Skeletal muscle cell (primary cell): ENCODE measurements at regions not wholly inside any gene's neighbourhood (a gene's known extent, or its start where the extent isn't known, plus 50 kb on each side); places are given as distances from the start of the nearest gene placed in this dataset.
"Not testable (repeated sequence)": the region's sequence is repeated elsewhere in the genome, so short reads cannot be mapped to it uniquely, and the experiment has no call there.

Experiments used
- DNase-seq: peaks from one replicate; pipeline ENCODE4 v3.0.0-alpha.2; 2010; ENCODE audit warnings: low read depth
- H3K4me3 ChIP-seq: 2 replicates; pipeline ENCODE4 v1.5.1; 2011; ENCODE audit warnings: low read depth, mild to moderate bottlenecking, control low read depth, low read length, moderate library complexity

DNA sequence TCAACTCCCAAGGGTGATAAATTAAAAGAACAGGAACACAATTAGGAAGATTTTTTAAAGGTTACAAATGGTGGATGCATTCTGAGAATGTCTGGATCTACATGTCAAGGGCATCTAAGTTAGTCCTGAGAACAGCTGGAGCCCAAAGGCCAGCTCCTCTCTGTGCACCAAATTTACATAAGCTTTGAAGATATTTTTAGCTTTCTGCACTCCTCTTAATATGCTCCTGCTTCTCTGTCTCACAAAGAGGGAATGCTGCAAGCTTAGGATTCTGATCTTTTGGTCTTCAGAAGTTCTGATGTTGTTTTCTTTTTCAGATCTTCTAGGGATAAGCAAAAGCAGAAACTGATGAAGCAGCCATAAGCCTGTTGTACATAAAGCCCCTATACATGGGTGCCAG is 309.8 kb upstream of the NCAM1 start:
- no peak for DNase-seq
- no peak overlapping the region for H3K4me3 ChIP-seq

DNA sequence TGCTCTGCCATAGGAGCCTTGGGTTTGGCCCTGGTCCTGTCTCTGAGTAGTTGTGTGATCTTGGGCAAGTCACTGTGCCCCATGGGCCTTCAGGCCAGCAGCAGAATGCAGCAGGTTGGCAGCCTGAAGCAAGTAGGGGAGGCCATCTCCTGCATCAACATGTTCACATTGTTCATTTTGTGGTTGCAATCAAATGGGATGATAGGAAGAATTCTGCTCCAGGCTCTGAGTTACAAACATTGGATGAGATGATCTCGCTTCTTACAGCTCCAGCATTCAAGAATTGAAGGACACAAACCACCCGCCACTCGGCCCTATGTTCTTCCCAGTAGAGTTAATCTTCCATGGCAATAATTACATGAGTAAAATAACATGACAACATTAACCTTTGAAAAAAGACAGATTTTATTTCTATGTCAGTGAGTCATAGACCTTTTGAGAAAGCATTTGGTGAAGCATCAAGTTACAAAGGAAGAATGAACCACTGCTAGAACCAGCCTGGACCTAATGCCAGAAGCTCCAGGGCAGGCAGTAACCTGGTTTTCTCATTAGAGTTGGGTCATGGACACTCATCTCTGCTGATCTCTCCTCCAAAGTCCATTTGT is 308.3 kb upstream of the NCAM1 start:
- no peak overlapping the region for H3K4me3 ChIP-seq
- DNase-seq: peak; percentile 55

DNA sequence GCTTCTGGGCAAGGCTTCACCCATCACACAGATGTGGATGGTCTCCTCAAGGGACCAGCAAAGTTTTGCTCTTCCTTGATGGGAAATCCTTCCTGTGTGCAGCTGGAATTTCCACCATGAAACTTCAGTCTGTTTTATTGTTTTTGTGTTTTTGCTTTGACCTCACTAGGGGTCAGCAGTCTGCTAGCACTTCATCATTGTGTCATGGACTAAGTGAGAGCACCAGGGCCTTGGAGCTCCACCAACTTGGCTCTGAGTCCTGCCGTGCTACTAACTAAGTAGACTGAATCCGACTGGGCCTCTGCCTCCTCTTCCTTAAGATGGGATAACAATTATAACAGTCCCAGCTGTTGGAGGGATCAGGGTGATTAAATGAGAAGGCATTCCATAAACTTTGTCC is 305.8 kb upstream of the NCAM1 start:
- peak; percentile 88 for DNase-seq
- no peak overlapping the region for H3K4me3 ChIP-seq

DNA sequence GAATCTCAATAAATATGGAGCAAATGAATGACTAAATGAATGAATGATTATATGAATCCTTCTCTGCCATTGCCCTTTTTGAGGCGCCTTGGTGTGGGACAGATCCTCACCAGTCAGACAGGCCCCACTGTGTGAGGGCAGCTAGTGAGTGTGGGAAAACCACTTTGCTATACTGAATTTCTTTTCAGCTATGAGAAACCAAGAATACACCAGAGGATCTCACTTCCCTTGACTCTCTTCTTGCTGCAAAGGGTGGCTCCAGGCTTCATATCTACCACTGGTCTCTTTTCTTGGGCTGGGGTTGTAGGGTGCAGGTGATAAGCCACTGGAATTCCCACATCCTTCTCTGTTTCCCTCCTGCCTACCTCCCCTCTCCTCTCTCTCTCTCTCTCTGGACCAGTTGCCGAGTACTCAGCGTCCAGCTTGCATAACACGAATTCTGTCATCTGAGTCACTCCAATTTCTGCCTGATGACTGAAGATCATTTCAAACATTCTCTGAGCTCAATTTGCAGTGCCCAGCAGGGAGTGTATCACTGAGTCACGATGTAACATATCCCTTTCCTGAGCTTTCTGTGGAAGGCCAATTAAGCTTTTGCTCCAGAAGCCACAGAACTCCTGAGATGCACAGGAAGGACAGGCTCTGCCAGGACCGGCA is 304.3 kb upstream of the NCAM1 start:
- H3K4me3 ChIP-seq: no peak overlapping the region
- peak; percentile 82 for DNase-seq

DNA sequence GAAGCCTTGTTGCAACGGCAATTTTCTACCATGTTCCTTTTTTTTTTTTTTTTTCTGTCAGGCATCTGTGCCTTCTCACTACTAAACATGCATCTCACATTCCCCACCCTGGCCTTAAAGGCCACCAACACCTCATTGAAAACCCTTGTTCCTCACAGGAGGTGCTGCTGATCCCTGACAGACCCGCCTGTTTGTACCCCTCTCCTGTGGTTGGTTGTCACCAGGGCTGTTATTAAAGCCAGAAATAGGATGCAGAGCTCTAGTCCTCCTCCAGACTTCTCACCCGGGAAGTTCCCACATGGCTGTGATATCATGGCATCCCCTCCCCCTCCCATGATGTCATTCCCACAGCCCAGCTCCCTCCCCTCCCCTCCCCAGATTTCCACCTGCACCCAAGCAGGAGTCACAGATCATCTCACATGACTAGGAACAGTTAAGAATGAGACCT is 302.8 kb upstream of the NCAM1 start:
- no peak overlapping the region for H3K4me3 ChIP-seq
- DNase-seq: no peak

DNA sequence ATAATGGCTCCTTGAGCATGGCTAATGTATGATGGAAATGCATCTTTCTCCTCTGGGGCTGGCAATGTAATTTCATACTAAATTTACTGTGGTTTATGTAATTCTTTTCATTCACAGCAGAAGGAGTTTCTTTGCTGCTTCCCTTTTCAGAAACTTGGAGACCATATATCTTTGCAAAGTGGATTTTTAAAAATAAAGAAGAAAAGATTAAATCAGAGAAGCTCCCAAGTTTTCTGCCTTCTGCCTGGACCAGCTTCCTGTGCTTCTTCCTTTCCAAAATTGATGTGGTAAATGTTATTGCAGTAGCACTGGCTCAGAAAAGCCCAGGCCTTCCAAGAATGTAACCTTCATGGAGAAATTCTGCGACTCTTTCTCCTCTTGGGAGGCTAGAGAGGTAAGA is 300.1 kb upstream of the NCAM1 start:
- no peak overlapping the region for H3K4me3 ChIP-seq
- no peak for DNase-seq

DNA sequence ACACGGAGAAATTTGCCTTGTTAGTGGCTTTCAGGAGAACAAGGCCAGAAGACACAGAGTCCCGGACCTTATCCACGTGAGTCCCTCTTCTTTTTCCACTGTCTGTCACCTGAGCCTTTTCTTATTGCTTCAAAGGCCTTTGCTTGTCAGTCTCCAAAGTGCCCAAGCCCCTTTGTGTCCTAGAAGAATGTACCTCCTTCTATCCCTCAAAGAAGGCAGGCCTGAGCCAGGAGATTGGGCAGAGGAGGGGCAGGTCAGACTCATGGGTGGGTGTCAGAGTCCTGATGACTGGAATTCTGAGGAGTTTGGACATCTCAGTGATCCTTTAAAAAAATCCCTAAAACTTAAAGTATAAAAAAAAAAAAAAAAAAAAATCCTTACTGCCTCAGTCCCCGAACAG is 299.6 kb upstream of the NCAM1 start:
- H3K4me3 ChIP-seq: no peak overlapping the region
- no peak for DNase-seq

DNA sequence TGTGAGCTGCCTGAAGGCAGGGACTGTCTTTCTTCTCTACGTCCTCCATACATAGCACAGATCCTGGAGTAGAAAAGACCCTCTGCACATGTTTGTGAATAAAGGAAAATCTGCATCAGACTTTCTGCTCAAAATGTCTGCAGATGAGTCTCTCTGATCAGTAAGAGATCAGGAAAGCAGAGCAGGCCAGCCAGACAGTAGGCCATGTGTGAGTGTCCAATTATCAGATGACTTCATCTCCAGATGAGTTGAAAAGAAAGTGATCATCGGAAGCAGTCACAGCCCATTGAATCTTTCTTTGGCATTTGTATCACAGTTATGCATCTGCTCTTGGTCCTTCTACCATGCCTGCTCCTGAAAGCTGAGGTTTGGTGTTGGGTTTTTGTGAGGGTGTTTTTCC is 298.7 kb upstream of the NCAM1 start:
- no peak overlapping the region for H3K4me3 ChIP-seq
- DNase-seq: no peak

DNA sequence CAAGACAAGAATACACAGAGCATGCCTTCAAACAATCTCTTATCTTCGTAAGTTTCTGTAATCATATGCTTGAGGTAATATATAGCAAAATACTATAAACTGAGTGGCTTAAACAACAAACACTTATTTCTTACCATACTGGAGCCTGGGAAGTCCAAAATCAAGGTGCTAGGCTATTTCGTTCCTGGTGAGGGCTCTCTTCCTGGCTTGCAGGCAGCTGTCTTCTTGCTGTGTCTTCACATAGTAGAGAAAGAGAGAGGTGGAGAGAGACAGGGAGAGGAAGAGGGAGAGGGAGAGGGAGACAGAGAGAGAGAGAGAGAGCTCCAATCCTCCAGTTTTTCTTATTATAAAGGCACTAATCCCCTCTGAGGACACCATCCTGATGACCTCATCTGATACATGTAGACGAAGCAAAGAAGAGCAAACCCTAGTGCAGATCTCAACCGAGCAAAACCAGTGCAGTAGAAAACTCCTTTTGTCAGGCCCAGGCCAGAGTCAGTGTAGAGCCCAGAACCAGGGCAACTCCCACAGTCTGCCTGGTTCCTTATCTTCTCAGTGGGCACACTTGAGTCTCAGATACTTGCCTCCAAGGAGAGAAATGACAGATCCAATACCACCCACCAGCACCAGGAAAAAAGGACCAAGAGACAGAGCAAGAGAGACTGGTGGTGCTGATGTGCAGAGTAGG is 297.1 kb upstream of the NCAM1 start:
- no peak for DNase-seq
- no peak overlapping the region for H3K4me3 ChIP-seq

DNA sequence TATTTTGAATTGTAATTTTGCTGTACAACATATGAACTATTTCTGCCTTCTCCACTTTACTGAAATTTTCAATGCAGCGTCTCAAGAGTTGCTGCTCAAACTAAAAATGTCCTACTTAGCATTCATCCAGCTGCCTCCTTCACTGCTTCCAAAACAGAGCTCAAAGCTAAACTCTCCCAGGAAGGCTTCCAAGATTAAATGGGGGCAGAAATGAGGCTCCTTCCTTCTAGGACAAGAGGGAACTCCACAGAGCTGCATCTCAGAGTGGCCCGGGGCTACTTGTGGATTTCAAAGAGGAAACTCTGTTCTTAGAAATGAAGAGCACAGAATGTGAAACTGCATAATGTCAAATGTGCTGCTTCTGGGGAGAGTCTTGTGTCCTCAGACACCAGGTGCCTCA is 295.9 kb upstream of the NCAM1 start:
- no peak overlapping the region for H3K4me3 ChIP-seq
- no peak for DNase-seq

DNA sequence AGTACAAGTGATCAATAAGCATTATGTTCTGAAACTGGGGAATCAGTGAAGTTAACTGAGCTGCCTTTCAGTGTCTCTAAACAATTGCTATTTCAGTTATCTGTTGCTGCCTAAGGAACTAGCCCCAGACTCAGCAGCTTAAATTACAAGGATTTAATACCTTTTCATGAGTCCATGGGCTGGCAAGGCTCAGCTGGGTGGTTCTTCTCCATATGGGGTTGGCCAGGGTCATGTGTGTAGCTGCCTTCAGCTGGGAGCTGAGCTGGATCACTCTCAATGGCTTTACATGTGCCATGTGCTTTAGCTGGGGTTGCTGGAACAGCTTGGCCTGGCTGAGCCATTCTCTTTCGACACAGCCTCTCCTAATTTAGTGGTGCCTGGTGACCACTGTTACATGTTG is 295.0 kb upstream of the NCAM1 start:
- DNase-seq: no peak
- H3K4me3 ChIP-seq: no peak overlapping the region

DNA sequence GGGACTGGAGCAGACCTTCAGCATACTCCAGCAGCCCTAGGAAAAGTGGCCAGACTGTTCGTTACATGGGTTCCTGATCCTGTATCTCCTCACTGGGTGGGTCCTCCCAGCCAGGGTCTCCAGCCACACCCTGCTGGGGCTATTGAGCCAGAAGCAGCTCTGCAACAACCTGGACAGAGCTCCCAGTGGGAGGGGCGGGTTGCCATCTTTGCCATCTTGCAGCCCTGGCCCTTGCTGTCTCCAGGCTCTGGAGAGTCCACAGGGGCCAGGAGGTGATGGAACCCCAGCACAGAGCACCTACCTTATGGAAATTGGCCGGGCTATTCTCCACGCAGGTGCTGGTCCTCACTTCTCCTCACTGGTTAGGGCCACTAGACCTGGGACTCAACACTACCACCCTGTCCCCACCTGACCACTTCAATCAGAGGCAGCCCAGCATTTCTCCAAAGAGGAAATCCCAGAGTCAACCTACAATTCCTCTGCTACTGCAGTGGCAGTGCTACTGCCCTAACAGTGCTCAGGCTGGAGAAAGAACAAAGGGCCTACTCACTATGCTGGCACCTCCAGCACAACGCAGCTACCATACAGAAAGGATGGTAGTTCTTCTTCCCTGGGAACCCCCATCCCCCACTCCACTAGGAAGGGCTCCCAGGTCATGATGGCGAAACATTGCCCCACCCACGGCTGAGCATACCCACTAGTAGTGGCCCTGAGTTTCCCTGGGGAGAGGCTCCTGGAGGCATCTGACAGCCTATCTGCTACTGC is 290.2 kb upstream of the NCAM1 start:
- DNase-seq: no peak
- no peak overlapping the region for H3K4me3 ChIP-seq

DNA sequence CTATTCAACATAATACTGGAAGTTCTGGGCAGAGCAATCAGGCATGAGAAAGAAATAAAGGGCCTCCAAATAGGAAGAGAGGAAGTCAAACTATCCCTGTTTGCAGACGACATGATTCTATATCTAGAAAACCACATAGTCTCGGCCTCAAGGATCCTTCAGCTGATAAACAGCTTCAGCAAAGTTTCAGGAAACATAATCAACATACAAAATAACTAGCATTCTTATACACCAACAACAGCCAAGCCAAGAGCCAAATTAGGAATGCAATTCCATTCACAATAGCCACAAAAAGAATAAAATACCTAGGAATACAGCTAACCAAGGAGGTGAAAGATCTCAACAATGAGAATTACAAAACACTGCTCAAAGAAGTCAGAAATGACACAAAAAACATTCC is 287.8 kb upstream of the NCAM1 start:
- DNase-seq: not testable (repeated sequence)

DNA sequence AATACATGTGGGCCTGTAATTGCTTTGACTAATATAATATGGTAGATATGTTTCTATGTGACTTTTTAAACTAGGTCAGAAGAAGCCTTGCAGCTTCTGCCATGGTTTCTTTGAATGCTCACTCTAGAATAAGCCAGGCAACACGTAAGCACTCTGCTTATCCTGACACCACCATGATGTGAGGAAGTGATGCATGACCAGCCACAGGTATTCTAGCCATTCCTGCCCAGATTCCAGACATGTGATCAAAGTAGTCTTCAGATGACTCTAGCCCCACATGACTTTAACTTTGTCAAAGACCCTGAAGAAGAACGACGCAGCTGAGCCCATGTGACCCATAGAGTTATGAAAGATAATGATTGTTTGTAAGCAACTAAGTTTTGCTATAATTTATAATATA is 276.1 kb upstream of the NCAM1 start:
- DNase-seq: no peak
- no peak overlapping the region for H3K4me3 ChIP-seq

More for the DNA sequence above, 287.8 kb upstream of the NCAM1 start:
- H3K4me3 ChIP-seq: not testable (repeated sequence)

DNA sequence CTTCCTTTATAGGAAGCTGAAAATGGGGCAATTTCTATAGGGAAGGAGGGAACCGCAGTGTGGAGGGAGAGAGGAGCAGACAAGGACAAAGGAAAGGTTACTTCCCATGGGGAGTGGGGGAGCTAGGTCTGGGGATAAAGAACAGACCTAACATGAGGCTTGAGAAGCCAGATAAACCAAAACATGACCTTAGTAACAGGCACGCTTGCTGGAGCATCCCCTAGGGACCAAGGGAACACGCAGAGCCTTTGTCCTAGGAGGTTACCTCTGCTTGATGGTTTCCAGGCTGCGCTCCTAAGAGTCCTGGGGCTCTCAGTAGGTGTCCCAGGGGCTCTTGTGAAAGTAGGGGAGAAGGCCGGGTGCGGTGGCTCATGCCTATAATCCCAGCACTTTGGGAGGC is 271.4 kb upstream of the NCAM1 start:
- DNase-seq: no peak

DNA sequence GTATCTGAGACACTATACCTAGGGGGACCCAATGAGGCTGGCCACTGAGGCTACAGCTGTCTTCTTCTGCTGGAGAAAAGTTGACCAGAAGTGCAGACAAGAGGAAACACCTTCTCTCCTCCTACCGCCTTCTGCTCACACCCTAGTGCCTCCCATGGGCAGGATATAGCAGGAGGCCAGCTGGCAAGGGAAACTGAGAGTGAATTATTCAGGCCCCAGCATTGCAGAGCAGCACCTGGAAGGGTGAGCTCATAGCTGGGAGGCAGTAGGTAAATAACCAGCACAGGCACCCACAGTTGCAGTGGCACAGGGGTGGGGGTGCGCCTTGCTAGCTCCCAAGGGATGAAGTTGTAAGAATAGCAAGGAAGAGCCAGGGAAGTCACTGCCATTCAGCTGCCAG is 267.4 kb upstream of the NCAM1 start:
- DNase-seq: no peak
- H3K4me3 ChIP-seq: no peak overlapping the region

More for the DNA sequence above, 271.4 kb upstream of the NCAM1 start:
- no peak overlapping the region for H3K4me3 ChIP-seq

DNA sequence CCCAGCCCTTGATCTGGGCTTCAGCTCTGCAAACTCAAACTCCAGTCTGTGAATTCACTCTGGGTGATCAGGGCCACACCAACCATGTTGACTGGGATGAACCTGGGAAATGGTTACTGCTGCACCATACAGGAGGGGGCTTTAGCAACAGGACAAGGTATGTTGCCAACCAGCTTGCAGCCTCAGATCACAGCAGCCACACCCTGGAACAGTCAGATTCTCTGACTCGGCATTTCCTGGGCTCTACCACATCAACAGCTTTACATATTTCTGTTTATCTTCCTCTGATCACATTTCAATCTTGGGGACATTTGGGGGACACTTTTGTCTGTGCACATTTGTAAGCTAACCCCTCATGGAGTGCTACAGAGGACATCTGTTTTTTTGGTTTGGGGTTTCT is 267.0 kb upstream of the NCAM1 start:
- no peak for DNase-seq
- no peak overlapping the region for H3K4me3 ChIP-seq

DNA sequence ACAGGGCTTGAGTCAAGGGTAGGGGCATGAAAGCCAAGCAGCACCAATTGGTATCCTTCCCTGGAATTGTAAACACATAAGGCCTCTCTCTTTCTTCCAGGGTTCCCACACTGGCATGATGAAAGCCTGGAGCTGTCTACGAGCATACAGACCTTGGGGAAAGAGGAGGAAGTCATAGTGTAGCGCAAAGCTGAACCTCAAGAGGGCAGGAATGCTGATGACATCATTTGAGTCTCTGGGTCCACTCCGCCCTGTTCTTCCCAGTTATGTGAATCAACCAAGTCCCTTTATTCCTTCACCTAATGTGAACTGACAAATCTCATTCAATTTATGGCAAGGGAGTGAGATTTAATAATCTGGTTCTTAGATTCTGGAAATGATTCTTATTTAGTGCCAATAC is 266.4 kb upstream of the NCAM1 start:
- DNase-seq: no peak
- H3K4me3 ChIP-seq: no peak overlapping the region

DNA sequence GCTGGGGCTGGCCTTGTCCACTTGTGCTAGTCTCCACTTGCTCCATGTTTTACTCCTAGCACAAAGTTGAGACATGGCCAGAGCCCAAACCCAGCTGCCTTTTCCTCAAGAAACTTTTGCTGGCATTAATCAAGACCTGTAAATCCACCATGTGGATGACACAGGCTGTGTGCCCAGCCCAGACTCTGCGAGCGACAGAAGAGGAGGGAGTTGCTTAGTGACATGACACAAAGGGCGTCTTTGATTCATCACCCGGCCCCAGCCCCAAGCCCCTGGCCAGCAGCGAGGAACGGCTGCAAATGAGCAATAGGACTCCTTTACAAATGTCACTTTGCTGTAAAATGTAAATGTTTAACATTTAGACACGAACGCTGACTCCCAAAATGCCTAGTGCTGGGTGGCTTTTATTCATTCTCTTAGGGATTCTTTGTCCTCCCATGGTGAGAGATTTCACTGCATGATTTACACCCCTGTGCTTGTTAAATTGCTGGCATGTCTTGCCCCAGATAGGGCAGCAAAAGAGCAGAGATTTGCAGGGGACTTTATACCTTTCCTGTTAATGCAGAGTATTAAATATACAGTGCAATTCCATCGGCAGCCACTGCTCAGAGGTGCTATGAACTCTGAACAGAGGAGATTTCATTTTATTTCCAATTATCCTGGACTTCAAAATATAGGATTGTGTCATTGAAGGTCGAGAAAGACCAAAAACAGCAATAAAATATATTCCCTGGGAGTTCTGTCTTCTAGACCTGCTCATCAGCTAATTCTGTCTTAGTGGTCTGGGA is 263.6 kb upstream of the NCAM1 start:
- DNase-seq: no peak
- no peak overlapping the region for H3K4me3 ChIP-seq

DNA sequence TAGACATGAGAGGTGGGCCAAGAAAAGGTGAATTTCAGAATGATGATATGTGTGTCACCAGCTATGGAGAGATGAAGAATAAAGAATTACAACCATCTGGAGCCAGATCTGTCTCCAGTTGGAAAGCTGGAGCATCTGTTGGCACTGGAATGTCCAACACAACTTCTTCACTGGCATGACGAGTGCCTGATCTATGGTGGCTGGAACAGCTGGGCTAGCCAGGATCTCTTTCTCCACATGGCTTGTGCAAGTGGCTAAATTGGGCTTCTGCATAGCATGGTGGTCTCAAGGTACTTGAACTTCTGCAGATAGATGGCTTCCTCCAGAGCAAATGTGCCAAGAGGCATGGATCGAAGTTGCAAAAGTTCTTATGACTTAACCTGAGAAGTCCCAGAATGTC is 256.1 kb upstream of the NCAM1 start:
- no peak overlapping the region for H3K4me3 ChIP-seq
- DNase-seq: no peak
